Occipital lobe (tissue), 1 donor: ENCODE measurements at regions not wholly inside any gene's neighbourhood (a gene's known extent, or its start where the extent isn't known, plus 50 kb on each side); places are given as distances from the start of the nearest gene placed in this dataset.

Experiments
- DNase-seq: peaks from one replicate; lab custom pipeline; 2025; lab: John Stamatoyannopoulos, UW

DNA sequence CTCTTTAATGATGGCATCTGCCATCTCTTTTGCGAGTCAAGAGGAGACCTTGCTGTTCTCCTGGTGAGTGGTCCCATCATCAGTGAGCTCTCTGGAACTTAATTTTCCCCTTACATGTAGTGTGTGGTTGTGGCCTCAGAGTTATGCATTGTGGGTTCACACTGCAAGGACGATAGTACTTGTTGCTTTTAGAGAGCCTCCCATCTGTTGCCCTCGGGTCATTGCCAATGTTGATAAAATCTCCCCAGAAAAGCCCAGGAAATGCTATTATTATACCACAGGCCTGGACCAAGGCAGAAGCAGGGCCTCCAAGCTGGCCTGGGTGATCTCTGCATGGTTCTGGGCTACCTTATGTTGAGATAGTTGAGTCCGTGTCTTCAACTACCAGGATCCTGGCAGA, 241.6 kb downstream of the BMP7 start:
- DNase-seq = no peak

DNA sequence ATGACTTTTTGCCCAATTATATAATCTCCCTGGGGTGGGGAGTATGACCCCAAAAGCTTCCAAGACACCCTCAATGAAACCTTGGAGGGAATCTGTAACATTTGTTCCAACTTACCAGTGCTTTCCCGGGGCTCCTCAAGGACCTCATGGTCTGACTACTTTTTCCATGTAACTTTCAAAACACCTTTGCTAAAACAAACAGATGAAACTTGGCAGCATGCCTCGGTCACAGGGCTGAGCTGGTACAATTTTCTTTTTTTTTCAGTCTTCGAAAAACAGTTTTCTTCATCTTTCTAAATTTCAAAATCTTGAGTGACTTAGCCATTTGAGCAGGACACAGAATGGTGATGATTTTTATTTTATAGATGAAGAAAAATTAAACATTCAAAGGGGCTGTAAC, 241.2 kb downstream of the BMP7 start:
- no peak for DNase-seq

DNA sequence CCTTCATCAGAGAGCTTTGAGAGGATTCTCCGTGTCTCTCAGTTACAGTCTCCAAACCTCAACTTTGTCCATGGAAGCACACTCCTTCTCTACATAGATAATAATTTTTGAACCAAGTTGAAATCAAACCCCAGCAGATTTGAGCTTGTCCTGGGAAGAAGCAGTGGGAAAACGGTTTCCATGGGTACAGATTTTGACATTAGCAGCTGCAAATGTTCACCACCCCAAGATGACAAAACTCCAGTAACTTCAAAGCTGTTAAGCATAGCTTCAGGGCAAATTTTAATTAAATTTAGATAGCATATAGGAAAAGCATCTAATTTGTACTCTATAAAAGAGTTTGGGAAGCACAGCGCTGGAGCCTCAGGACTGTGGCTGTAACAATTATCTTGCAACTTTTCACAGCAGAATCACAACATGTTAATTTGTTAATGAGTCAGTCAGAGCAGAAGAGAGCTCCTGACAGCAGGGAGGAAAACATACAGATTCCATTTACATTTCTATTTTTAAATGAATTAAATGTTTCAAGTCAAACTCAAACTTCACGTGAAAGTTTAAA, 240.7 kb downstream of the BMP7 start:
- DNase-seq = no peak

DNA sequence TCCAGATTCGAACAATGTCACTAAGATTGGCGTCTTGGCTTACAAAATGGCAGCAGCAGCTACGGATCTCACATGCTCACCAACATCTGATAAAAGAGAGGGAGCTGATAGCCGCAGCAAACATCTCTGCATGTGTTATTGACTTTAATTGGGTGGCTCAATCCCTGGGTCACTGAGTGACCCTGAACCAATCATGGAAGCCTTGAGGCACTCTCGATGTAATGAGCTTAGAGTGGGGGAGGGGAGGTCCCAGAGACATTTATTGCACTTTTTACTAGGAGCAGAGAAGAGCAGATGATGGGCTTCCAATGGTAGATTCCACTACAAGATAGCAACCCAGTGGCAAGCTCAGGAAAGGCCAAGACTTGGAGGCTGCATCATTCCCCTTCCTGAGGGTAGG, 238.7 kb downstream of the BMP7 start:
- DNase-seq = no peak

DNA sequence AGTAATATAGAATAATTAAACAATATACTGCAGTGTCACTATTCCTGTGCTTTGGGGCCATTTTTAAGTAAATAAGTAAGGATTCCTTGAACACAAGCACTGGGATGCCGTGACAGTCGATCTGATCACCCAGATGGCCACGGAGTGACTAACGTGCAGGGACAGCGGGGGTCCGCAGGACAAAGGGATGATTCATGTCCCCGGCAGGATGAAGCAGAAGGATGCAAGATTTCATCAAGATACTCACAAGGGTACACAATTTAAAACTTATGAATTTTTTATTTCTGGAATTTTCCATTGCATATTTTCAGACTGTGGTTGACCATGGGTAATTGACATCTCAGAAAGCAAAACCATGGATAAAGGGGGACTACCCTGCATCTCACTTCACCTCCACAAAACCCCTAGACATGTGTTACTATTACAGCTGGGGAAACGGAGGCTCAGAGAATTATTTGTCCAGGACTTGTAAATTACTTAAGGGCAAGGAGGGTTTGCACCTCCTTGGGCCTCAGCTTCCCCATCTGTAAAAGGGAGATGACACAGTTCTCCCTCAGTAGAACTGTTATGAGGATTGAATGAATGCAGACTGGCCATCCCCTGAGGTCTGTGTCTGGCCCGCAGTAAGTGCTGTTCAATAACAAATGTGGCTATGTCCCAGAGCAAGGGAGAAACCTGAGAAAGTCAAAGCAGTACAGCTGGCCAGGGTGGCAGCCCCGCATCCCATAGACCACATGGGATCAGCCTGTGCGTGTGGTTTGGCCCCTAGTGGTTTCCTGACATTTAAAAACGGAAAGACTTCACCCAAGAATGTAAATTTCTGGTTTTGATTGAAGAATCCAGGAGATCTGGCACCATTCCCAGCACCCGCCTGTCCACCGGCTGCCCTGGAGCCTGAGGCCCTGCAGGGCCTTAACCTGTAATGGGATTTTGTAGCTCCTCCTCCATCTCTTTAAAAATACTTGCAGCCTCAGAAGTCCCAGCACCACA, 235.5 kb downstream of the BMP7 start:
- DNase-seq = no peak

DNA sequence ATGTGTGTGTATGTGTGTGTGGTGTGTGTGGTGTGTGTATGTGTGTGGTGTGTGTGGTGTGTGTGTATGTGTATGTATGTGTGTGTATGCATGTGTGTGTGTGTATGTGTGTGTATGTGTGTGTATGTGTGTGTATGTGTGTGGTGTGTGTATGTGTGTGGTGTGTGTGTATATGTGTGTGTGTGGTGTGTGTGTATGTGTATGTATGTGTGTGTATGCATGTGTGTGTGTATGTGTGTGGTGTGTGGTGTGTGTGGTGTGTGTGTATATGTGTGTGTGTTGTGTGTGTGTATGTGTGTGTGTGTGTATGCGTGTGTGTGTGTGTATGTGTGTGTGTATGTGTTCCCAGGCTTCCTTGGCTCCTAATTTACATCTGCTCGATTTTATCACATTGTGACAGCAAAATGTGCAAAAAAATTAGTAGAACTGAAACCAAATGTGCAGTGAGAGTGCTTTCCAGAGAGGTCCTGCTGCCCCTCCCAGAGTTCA, 234.5 kb downstream of the BMP7 start:
- DNase-seq = no peak

DNA sequence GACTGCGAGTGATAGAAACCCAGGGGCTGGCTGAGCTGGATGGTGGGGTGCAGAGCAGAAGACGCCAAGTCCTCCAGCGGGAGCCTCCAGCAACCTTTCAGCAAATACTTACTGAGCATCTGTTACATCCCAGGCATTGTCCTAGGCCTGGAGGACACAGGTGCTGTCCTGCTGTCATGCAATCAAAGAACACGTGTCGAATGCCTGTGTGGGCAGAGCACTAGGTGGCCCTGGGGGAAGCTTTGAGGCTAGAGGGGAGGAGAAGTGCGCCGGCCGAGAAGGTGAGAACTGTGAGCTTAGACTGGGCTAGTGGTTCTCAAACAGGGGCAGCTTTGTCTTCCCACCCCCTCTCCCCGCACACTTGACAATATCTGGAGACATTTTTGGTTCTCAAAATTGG, 233.6 kb downstream of the BMP7 start:
- DNase-seq = no peak

DNA sequence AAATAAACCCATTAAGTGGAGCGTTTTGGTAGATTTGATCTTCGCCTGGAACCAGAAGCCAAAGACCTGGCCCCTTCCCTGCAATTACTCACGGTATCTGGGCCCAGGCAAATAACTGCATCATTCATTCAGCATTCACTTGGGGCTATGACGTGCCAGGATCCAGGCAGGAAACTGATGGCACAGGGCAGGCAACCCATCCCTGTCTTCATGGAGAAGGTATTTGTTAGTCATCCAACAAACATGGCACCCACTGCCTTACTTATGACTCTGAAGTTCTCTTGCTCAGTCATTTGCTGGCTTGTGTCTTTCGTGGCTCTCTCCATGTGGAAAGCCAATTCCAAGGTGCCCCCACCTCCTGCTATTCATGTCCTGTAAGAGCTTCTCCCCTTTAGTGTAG, 232.4 kb downstream of the BMP7 start:
- DNase-seq = no peak

DNA sequence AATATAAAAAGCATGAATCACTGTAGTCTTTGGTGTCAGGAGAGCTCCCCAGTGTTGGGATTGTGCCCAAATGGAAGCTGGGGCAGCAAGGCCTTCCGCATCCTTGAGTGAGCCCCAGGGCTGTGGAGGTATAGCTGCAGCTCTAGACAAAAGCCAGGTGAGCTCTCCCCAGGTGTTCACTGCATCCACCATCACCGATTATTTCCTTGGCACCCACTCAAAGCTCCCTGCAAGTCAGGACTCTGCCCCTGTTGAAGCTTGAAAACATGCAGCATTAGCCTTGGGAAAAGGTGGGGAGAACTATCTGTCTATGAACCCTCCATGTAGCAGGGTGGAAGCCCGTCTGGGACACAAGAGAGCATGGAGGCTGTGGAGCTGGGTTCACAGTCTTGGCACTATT, 228.8 kb downstream of the BMP7 start:
- no peak for DNase-seq

DNA sequence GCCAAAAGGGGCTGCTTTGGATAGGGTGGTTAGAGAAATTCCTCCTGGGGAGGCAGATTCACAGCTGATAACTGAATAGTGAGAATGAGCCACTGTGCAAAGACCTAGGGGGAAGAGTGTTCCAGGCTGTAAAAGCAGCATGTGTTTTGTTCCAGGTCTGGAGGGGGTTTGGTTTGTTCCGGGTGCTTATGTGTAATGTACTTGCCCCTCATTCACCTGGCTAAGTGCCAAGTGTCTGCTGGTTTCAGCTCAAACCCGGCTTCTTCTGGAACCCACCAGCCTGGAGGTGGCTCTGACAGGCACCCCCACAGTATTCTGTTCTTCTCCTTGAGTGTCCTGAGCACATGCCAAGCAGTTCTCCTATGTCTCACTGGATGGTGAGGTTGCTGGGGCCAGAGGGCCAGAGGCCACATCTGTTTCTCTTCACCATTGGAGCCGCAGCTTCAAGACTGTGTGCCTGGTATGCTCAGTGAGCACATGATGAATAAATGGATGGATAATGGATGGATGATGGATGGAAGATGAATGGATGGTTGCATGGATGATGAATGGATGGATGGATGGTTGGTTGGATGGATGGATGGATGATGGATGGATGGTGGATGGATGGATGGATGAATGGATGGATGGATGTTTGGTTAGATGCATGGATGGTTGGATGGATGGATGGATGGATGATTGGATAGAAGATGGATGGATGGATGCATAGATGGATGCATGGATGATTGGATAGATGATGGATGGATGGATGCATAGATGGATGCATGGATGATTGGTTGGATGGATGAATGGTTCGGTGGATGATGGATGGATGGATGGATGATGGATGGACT, 227.6 kb downstream of the BMP7 start:
- DNase-seq = no peak

DNA sequence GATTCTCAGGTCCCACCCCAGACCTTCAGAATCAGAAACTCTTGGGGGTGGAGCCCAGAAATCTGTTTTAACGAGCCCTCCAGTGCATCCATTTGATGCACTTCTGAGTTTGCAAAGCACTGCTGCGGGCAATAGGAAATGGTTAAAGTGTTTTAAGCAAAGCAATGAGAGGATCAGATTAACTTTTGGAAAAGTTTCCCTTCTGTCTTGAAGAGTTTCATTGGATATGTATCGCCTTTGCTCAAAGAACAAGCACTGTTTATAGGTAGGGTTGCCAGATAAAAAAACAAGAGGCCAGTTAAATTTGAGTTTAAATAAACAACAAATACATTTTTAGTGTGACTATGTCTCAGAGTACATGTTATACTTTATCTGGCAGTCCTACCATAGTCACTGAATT, 226.0 kb downstream of the BMP7 start:
- no peak for DNase-seq

DNA sequence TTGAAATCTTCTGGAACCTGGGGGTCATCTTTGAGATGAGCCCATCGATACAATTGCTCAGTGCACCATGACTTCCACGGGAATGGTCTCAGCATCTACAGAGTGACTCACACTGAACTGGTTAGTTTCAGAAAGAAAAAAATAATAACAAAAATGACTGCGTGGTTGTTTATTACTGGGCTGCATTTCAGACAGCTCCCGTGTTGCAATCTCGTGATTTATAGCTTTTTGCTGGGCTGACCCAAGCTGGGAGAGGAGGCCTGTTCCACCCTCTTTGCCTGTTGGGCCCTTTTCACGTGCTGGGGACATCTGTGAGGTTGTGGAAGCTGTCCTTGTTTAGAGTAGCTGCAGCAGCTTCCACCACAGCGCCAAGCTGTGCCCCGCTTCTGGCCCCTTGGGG, 225.5 kb downstream of the BMP7 start:
- no peak for DNase-seq

DNA sequence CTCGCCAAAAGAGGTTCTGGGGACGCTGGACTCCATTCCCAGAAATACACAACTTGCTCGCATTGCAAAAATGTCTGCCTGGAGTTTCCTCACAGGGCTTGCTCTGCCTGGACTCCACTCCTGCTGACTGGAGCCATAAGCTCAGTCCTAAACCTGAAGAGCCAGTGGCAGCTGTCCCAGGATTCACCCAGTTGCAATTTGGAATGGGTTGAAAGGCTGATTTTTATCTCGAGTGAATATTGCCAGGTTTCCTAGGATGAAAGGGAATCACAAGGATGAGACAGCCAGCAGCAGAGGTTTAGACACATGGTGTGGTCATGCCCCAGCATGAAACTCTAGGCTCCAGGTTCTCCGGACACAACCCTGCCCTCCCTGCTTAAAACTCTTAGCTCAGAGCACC, 223.3 kb downstream of the BMP7 start:
- DNase-seq = no peak

DNA sequence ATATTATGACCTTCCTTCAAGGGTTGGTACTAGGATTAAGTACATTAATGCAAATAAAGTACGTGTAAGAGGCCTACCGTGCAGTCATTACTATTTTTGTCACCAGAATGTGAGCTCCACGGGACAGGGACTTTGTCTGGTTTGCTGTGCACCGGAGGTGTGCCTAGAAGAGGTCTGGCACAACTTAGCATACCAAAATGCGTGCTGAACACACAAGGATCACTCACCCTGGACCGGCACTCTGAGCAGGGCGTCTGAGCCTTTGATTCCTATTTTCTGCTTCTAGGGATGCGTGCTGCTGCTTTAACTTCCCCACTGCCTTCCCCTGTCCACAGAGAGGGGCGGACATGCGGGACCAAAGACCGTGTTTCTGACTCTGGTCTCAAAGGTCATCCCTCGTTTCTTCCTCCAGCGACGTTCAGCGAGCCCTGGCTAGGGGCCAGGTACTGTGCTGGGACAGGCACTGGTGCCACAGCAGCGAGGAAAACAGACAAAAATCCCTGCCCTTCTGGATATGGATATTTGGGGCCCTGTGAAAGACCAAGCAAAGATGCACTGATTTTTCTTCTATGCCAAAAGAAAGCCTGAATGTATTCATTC, 222.7 kb downstream of the BMP7 start:
- DNase-seq = no peak

DNA sequence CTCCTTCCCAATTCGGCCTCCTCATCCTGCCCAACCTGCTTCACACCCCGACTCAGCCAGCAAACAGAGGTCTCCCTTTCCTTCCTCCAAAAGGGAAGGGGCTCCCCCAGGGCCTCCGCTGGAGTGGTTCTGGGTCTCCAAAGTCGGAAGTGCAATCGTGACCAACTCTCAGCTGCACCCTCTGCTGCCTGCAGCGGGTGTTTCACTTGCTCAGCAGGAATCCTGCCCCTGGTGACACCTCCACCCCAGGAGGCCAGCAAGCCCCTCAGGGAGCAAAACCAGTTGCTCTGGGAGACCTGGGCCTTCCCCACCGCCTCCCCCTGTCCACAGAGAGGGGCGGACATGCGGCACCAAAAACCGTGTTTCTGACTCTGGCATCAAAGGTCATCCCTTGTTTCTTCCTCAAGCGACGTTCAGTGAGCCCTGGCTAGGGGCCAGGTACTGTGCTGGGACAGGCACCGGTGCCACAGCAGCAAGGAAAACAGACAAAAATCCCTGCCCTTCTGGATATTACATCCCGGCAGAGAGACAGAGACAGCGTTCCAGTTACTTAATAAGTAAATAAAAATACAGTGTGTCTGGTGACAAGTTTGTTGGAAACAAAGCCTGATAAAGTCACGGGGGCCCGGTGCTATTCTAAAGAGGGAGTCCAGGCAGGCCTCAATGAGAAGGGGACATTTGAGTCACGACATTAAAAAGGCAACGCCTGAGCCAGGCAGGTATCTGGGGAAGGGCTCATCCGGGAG, 219.0 kb downstream of the BMP7 start:
- no peak for DNase-seq

DNA sequence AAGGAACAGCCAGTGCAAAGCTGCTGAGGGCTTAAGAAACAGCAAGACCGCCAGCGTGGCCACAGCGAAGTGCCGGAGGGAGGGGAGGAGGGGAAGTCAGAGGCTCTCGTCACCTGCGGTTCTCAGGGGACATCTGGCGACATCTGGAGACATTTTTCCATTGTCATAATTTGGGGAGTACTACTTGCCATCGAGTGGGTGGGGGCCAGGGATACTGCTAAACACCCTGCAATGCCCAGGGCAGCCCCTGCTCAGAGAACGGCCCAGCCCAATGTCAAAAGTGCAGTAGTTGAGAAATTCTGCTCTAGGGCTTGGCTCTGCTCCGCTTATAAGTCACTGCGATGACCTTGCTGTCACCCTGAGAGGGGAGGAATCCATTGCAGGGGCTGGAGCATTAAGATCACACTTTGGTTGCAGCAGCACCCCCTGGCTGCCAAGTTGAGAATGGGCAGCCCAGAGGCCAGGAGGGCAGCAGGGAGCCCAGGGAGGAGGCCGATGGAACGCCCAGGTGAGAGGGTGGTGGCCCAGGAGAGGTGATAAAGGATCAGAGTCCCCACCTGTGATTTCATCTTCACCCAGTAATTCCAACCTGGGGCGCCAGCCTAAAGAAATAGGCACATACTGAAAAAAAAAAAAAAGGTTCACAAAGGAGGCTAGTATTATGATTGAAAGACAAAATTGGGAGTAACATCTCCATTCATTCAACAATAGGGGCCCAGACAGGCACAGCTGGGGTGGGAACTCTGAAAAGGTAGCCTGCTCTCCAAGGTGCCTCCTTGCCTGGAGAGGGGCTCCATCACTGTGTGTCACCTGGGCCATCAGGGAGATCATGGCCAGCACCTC, 218.2 kb downstream of the BMP7 start:
- DNase-seq = no peak

DNA sequence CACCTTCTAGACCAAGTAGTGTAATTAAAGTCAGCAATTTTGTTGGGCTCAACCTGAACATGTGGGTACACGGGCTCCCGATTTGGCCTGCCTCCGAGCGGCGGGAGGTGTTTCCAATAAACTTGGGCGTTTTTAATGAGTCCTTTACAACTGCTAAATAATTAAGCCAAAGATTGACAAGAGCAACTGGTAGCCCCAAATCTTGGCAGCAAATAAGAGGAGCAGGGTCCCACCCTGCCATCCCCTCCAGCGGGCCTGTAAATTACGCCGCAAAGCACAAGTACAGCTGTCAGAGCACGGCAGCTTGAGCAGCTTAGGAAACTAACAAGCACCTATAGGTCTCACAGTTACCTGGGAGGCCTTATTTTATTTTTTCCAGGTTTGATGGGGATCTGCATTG, 217.1 kb downstream of the BMP7 start:
- DNase-seq = no peak

DNA sequence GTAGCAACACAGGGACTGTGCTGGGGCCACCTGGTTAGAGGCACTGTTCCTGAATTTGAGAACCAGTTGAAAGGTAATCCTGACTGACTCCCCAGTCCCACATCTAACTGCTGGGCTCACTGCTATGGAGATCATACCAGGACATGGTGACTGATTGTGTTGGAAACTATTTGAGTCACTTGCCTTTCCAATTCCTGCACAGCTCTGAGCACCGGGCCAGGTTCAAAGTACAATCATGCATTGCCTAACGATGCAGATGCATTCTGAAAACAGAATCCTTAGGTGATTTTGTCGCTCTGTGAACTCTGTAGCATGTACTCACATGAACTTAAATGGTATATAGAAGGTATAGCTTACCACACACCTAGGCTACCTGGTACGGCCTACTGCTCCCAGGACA, 215.3 kb downstream of the BMP7 start:
- DNase-seq = no peak

DNA sequence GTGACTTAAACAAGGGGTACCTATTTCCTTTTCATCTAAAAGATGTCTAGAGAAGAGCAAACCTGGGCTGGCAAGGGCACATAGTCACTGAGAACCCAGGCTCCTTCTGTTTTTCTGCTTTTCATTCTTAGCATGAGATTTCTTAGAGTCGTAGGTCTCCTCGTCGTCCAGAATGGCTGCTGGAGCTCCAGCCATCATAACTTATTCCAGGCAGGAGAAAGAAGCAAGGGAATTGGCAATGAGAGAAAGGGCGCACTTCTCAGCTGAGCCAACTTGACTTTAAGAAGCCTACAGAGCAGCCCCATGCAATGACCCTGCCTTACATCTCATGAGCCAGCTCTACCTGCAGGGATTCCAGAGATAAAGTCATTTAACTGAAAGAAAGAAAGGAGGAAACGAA, 213.4 kb downstream of the BMP7 start:
- DNase-seq = no peak
